IMR-90 (cell line): ENCODE measurements at regions not wholly inside any gene's neighbourhood (a gene's known extent, or its start where the extent isn't known, plus 50 kb on each side); places are given as distances from the start of the nearest gene placed in this dataset.

Source experiments
- ATAC-seq: fragments of 200-7000 bp; cut with Tn5 transposase; 2 replicates; pipeline ENCODE4 v1.9.1; 2020; ENCODE audit warnings: low read depth, mild to moderate bottlenecking, moderate library complexity
- BruUV-seq: library from RNA; stranded (reverse); fragments of 400-500 nt; replicated peaks from 2 replicates; lab custom pipeline; 2021; lab: Mats Ljungman, UMichigan
- CTCF ChIA-PET: fragments of 300-600 bp; formaldehyde crosslinking; extraction: SDS; loops from one replicate; lab custom pipeline; 2021; ENCODE audit warnings: antibody characterized with exemption; lab: Yijun Ruan, JAX
- POLR2A ChIA-PET: fragments of 300-600 bp; sonication (Branson Sonifier 250); formaldehyde crosslinking; loops from one replicate; lab custom pipeline; 2022; ENCODE audit warnings: antibody characterized with exemption; ENCODE audit not compliant: unreplicated experiment; lab: Charles Lee
- DNase-seq: peaks from one replicate; pipeline ENCODE4 v3.0.0; 2013
- H2AFZ ChIP-seq: replicated peaks from 2 replicates; pipeline ENCODE3; 2013; ENCODE audit warnings: low read length, mild to moderate bottlenecking; ENCODE audit not compliant: poor library complexity
- H2AK5ac ChIP-seq: 2 replicates; pipeline ENCODE4 v1.6.1; 2013; ENCODE audit warnings: low read depth, low read length, inconsistent platforms
- H2AK9ac ChIP-seq: replicated peaks from 2 replicates; pipeline ENCODE3; 2013; ENCODE audit warnings: mild to moderate bottlenecking, low read depth, low read length, moderate library complexity; ENCODE audit not compliant: poor library complexity
- H2BK120ac ChIP-seq: 2 replicates; pipeline ENCODE4 v1.6.1; 2013; ENCODE audit warnings: low read depth, low read length, inconsistent platforms
- H2BK15ac ChIP-seq: 3 replicates; pipeline ENCODE4 v1.6.1; 2013; ENCODE audit warnings: low read depth, low read length, inconsistent platforms
- H2BK20ac ChIP-seq: 2 replicates; pipeline ENCODE4 v1.6.1; 2013; ENCODE audit warnings: low read depth, mild to moderate bottlenecking, inconsistent platforms, low read length, moderate library complexity
- H2BK5ac ChIP-seq: 2 replicates; pipeline ENCODE4 v1.6.1; 2013; ENCODE audit warnings: mild to moderate bottlenecking, low read depth, low read length, inconsistent platforms; ENCODE audit not compliant: poor library complexity, severe bottlenecking
- H3K14ac ChIP-seq: replicated peaks from 2 replicates; pipeline ENCODE4 v1.6.1; 2013; ENCODE audit warnings: low read depth, low read length, inconsistent platforms
- H3K18ac ChIP-seq: 2 replicates; pipeline ENCODE4 v1.6.1; 2013; ENCODE audit warnings: low read depth, low read length, control low read depth
- H3K23ac ChIP-seq: 2 replicates; pipeline ENCODE4 v1.6.1; 2013; ENCODE audit warnings: low read depth, low read length, inconsistent platforms
- H3K27ac ChIP-seq: 2 replicates; pipeline ENCODE4 v1.5.1; 2013; ENCODE audit warnings: mild to moderate bottlenecking, control low read depth, low read length; ENCODE audit not compliant: insufficient read depth
- H3K27me3 ChIP-seq: 2 replicates; pipeline ENCODE4 v1.6.1; 2013; ENCODE audit warnings: low read length; ENCODE audit not compliant: control insufficient read depth, insufficient read depth
- H3K36me3 ChIP-seq: 2 replicates; pipeline ENCODE4 v1.6.1; 2013; ENCODE audit warnings: low read length, mixed read lengths; ENCODE audit not compliant: control insufficient read depth, insufficient read depth
- H3K4ac ChIP-seq: 2 replicates; pipeline ENCODE4 v1.6.1; 2013; ENCODE audit warnings: low read depth, low read length, inconsistent platforms
- H3K4me1 ChIP-seq: 2 replicates; pipeline ENCODE4 v1.6.1; 2013; ENCODE audit warnings: low read length, mixed read lengths; ENCODE audit not compliant: control insufficient read depth, insufficient read depth
- H3K4me2 ChIP-seq: 2 replicates; pipeline ENCODE4 v1.6.1; 2013; ENCODE audit warnings: low read depth, mild to moderate bottlenecking, control low read depth, low read length, moderate library complexity
- H3K4me3 ChIP-seq: 2 replicates; pipeline ENCODE4 v1.5.1; 2013; ENCODE audit warnings: low read depth, mild to moderate bottlenecking, control low read depth, low read length, moderate library complexity; ENCODE audit not compliant: insufficient read depth
- H3K56ac ChIP-seq: 2 replicates; pipeline ENCODE4 v1.6.1; 2013; ENCODE audit warnings: low read length, inconsistent platforms; ENCODE audit not compliant: insufficient read depth; ENCODE audit errors: extremely low read depth
- H3K79me1 ChIP-seq, 2 experiments: 2 replicates each; pipeline ENCODE4 v1.6.1; 2013; ENCODE audit warnings: low read length in 2 of 2, inconsistent platforms in 1 of 2, low read depth in 1 of 2
- H3K9ac ChIP-seq: 2 replicates; pipeline ENCODE4 v1.6.1; 2013; ENCODE audit warnings: low read depth, low read length, control low read depth
- H3K9me1 ChIP-seq: 2 replicates; pipeline ENCODE4 v1.6.1; 2013; ENCODE audit warnings: low read length, inconsistent platforms; ENCODE audit not compliant: insufficient read depth
- H3K9me3 ChIP-seq: 2 replicates; pipeline ENCODE4 v1.6.1; 2013; ENCODE audit warnings: low read length; ENCODE audit not compliant: control insufficient read depth, insufficient read depth
- H4K20me1 ChIP-seq: 2 replicates; pipeline ENCODE4 v1.6.1; 2013; ENCODE audit warnings: low read length, inconsistent platforms; ENCODE audit not compliant: insufficient read depth
- H4K5ac ChIP-seq: 2 replicates; pipeline ENCODE4 v1.6.1; 2013; ENCODE audit warnings: mild to moderate bottlenecking, low read depth, low read length, control low read depth
- H4K8ac ChIP-seq, 2 experiments: 2 replicates each; pipeline ENCODE4 v1.6.1; 2013; ENCODE audit warnings: low read depth in 2 of 2, low read length in 2 of 2, control low read depth in 1 of 2, inconsistent platforms in 1 of 2
- H4K91ac ChIP-seq: 2 replicates; pipeline ENCODE4 v1.6.1; 2013; ENCODE audit warnings: low read depth, low read length, inconsistent platforms; ENCODE audit not compliant: insufficient read depth
- BHLHE40 ChIP-seq: fragments of 150-350 bp; IDR thresholded peaks from 2 replicates; pipeline ENCODE4 v1.6.1; 2016; ENCODE audit warnings: mild to moderate bottlenecking, low read depth, low read length
- CHD1 ChIP-seq: IDR thresholded peaks from 2 replicates; pipeline ENCODE4 v1.6.1; 2012; ENCODE audit warnings: low read depth, low read length, improper control_type of control experiment
- RFX5 ChIP-seq: IDR thresholded peaks from 2 replicates; pipeline ENCODE4 v1.8.0; 2012; ENCODE audit warnings: low read depth, mild to moderate bottlenecking, low read length, moderate library complexity
- WGBS, 2 experiments: methylation state at CpG; one replicate each; pipeline versions ENCODE4 v1.1.5 to v1.1.7; 2013; ENCODE audit warnings: missing lambda C conversion rate in 2 of 2; ENCODE audit not compliant: insufficient read length in 1 of 2; ENCODE audit errors: extremely low coverage in 2 of 2; 5-methylcytosine and 5-hydroxymethylcytosine counted together
- dilution Hi-C: fragments of 300-500 bp; cut with HindIII; formaldehyde crosslinking; loops from one replicate; pipeline ENCODE4 v1.14.3; 2018; ENCODE audit warnings: low sequenced_read_pairs; ENCODE audit not compliant: unreplicated experiment
- in situ Hi-C: fragments of 300-500 bp; cut with MboI; formaldehyde crosslinking; loops from 3 replicates; pipeline ENCODE4 v1.14.3; 2019; ENCODE audit warnings: low sequenced_read_pairs, inconsistent platforms, mixed read lengths
- intact Hi-C: fragments of 100-400 bp; cut with micrococcal nuclease; formaldehyde crosslinking; loops from 2 replicates; pipeline ENCODE4 v1.10.0; 2022

DNA sequence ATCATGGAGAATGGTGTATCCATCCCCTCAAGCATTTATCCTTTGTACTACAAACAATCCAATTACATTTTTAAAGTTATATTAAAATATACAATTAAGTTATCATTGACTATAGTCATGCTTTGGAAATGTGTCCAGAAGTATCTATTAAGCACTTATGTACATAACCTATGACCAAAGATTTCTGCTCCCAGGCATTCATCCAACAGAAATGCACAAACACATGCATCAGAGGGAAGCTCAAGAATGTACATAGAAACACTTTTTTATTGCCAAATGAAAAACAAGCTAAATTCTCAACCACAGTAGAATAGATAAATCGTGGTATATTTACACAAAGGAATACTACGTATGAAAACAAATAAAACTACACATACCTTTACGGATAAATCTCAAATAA, 700.5 kb upstream of the ZNF608 start:
- CTCF ChIA-PET = interaction anchor here (0.5 kb wide), 1 partner anchor 78 kb away, joined by 3 read pairs; no protein-coding TSS in a partner anchor
- H3K4me1 ChIP-seq = no peaks in the 10 kb centered on the region
- ATAC-seq = peak; percentile 92
- H2BK120ac ChIP-seq = no peak overlapping the region
- POLR2A ChIA-PET = interaction anchor here (0.6 kb wide), 1 partner anchor 605 kb away, joined by 3 read pairs; no protein-coding TSS in a partner anchor
- H3K36me3 ChIP-seq = no peaks in the 10 kb centered on the region
- H4K8ac ChIP-seq = no peak overlapping the region
- no peak overlapping the region for H3K14ac ChIP-seq
- BruUV-seq = no TSS peak
- intact Hi-C loops = no loop called here
- H3K9me3 ChIP-seq = no peaks in the 10 kb centered on the region
- no peak overlapping the region for H3K9ac ChIP-seq
- WGBS, 2 experiments = no CpG with 5 or more reads among the region's 3 CpGs
- TF ChIP-seq BHLHE40 (0 out of 2 replicates have a peak, but pooled peaks have one; percentile 11), CHD1 (no peak), RFX5 (no peak)
- H2BK20ac ChIP-seq = no peak overlapping the region
- H2AK9ac ChIP-seq = no peak overlapping the region
- H2AFZ ChIP-seq = no peak overlapping the region
- H3K9me1 ChIP-seq = no peaks in the 10 kb centered on the region
- in situ Hi-C loops = no loop called here
- no peak overlapping the region for H4K5ac ChIP-seq
- H2BK15ac ChIP-seq = no peak overlapping the region
- no peak overlapping the region for H3K4me3 ChIP-seq
- peak; percentile 86 for DNase-seq
- no peak overlapping the region for H3K27ac ChIP-seq
- H3K4ac ChIP-seq = no peak overlapping the region
- dilution Hi-C loops = no loop called here
- H2AK5ac ChIP-seq = no peak overlapping the region
- no peaks in the 10 kb centered on the region for H4K20me1 ChIP-seq
- no peaks in the 10 kb centered on the region for H3K79me1 ChIP-seq
- H3K27me3 ChIP-seq = no peaks in the 10 kb centered on the region
- no peak overlapping the region for H3K23ac ChIP-seq
- H3K18ac ChIP-seq = no peak overlapping the region
- no peak overlapping the region for H2BK5ac ChIP-seq
- no peak overlapping the region for H4K91ac ChIP-seq
- no peak overlapping the region for H3K4me2 ChIP-seq
- H3K56ac ChIP-seq = no peak overlapping the region
